GM12878 (cell line): ENCODE measurements at regions not wholly inside any gene's neighbourhood (a gene's known extent, or its start where the extent isn't known, plus 50 kb on each side); places are given as distances from the start of the nearest gene placed in this dataset.

Experiments
- ATAC-seq: fragments of 200-7000 bp; cut with Tn5 transposase; 3 replicates; pipeline ENCODE4 v1.9.1; 2020; ENCODE audit warnings: mild to moderate bottlenecking, moderate library complexity
- BruUV-seq: library from RNA; stranded (reverse); fragments of 400-500 nt; replicated peaks from 2 replicates; lab custom pipeline; 2021; lab: Mats Ljungman, UMichigan
- CTCF ChIA-PET: fragments of 300-600 bp; sonication (Branson Sonifier 250); formaldehyde crosslinking; extraction: SDS; loops from one replicate; lab custom pipeline; 2021; ENCODE audit warnings: inconsistent platforms; lab: Yijun Ruan, JAX
- POLR2A ChIA-PET: fragments of 350-600 bp; formaldehyde crosslinking; extraction: SDS; loops from one replicate; lab custom pipeline; 2021; ENCODE audit warnings: inconsistent platforms; lab: Charles Lee
- RAD21 ChIA-PET: fragments of 300-600 bp; sonication (Branson Sonifier 250); formaldehyde crosslinking; loops from one replicate; lab custom pipeline; 2023; ENCODE audit warnings: antibody characterized with exemption; ENCODE audit not compliant: unreplicated experiment; lab: Charles Lee
- SMC1A ChIA-PET: fragments of 300-600 bp; sonication (Branson Sonifier 250); formaldehyde crosslinking; loops from one replicate; lab custom pipeline; 2023; ENCODE audit not compliant: unreplicated experiment, uncharacterized antibody; lab: Charles Lee
- DNase-seq: peaks from one replicate; pipeline ENCODE4 v3.0.0-alpha.2; 2011; ENCODE audit warnings: low read depth, low spot score
- FAIRE-seq: peaks from 3 replicates; lab custom pipeline; 2011; peaks lifted over from hg19 to GRCh38; lab: Jason Lieb, UNC
- H2AFZ ChIP-seq: 2 replicates; pipeline ENCODE4 v1.6.0; 2011; ENCODE audit warnings: low read depth, low read length, control low read depth; ENCODE audit not compliant: control insufficient read depth
- H3K27ac ChIP-seq: 2 replicates; pipeline ENCODE4 v1.5.1; 2011; ENCODE audit warnings: control low read depth; ENCODE audit not compliant: control insufficient read depth, insufficient read depth
- H3K27me3 ChIP-seq, 2 experiments: replicated peaks in 1 of 2; 2 replicates each; pipeline versions ENCODE4 v1.6.0 to v1.6.1; 2011; ENCODE audit warnings: low read length in 1 of 2; ENCODE audit not compliant: control insufficient read depth in 2 of 2, insufficient read depth in 2 of 2
- H3K36me3 ChIP-seq, 2 experiments: 2 replicates each; pipeline ENCODE4 v1.5.1; 2011; ENCODE audit warnings: low read length in 1 of 2; ENCODE audit not compliant: control insufficient read depth in 2 of 2, insufficient read depth in 2 of 2
- H3K4me1 ChIP-seq: 2 replicates; pipeline ENCODE4 v1.6.1; 2011; ENCODE audit warnings: mild to moderate bottlenecking, low read length, moderate library complexity, mixed read lengths; ENCODE audit not compliant: control insufficient read depth, insufficient read depth
- H3K4me2 ChIP-seq: 2 replicates; pipeline ENCODE4 v1.6.0; 2011; ENCODE audit warnings: control low read depth; ENCODE audit not compliant: control insufficient read depth, insufficient read depth
- H3K4me3 ChIP-seq: fragments of 200-600 bp; sonication (generic); 2 replicates; pipeline ENCODE4 v1.5.1; 2016
- H3K79me2 ChIP-seq: 2 replicates; pipeline ENCODE4 v1.6.0; 2011; ENCODE audit warnings: low read length; ENCODE audit not compliant: control insufficient read depth, insufficient read depth
- H3K9ac ChIP-seq: 2 replicates; pipeline ENCODE4 v1.8.0; 2011; ENCODE audit warnings: low read length, control low read depth, mixed read lengths; ENCODE audit not compliant: control insufficient read depth, insufficient read depth
- H3K9me3 ChIP-seq: replicated peaks from 3 replicates; pipeline ENCODE4 v1.5.1; 2011; ENCODE audit warnings: mild to moderate bottlenecking, low read length; ENCODE audit not compliant: control insufficient read depth, insufficient read depth
- H4K20me1 ChIP-seq: 2 replicates; pipeline ENCODE4 v1.6.0; 2011; ENCODE audit not compliant: control insufficient read depth, insufficient read depth
- CBFB ChIP-seq: IDR thresholded peaks from 2 replicates; pipeline ENCODE4 v1.6.1; 2016; ENCODE audit warnings: antibody characterized with exemption, low read depth
- E2F4 ChIP-seq: IDR thresholded peaks from 2 replicates; pipeline ENCODE4 v1.6.1; 2012; ENCODE audit warnings: low read depth, low read length, improper control_type of control experiment
- E4F1 ChIP-seq: fragments of 450-650 bp; IDR thresholded peaks from 2 replicates; pipeline ENCODE4 v1.6.1; 2018; ENCODE audit warnings: borderline replicate concordance, mild to moderate bottlenecking; ENCODE audit not compliant: partially characterized antibody
- FOXM1 ChIP-seq: IDR thresholded peaks from 2 replicates; pipeline ENCODE4 v1.6.1; 2012; ENCODE audit warnings: low read depth, mild to moderate bottlenecking, inconsistent platforms, low read length, moderate library complexity
- MAX ChIP-seq: IDR thresholded peaks from 2 replicates; pipeline ENCODE4 v1.6.1; 2012; ENCODE audit warnings: low read depth, low read length, improper control_type of control experiment
- NR2C1 ChIP-seq: fragments of 450-650 bp; IDR thresholded peaks from 2 replicates; pipeline ENCODE4 v1.6.1; 2017; ENCODE audit warnings: antibody characterized with exemption, mild to moderate bottlenecking, moderate library complexity
- NR2F1 ChIP-seq: fragments of 450-650 bp; conservative IDR thresholded peaks from 2 replicates; pipeline ENCODE4 v1.6.1; 2017; ENCODE audit warnings: mild to moderate bottlenecking
- SREBF1 ChIP-seq: IDR thresholded peaks from 2 replicates; pipeline ENCODE4 v1.6.1; 2012; ENCODE audit warnings: mild to moderate bottlenecking, low read length
- TCF12 ChIP-seq: IDR thresholded peaks from 2 replicates; pipeline ENCODE4 v1.6.1; 2011; ENCODE audit warnings: low read depth, mild to moderate bottlenecking, low read length
- ZBTB33 ChIP-seq: fragments of 450-650 bp; IDR thresholded peaks from 2 replicates; pipeline ENCODE4 v1.6.1; 2017; ENCODE audit warnings: mild to moderate bottlenecking
- WGBS: methylation state at CpG from one replicate; pipeline ENCODE4 v1.1.6; 2016; ENCODE audit warnings: low lambda C conversion rate; ENCODE audit not compliant: insufficient replicate concordance, insufficient coverage; ENCODE audit errors: missing lambda C conversion rate; 5-methylcytosine and 5-hydroxymethylcytosine counted together
- in situ Hi-C: fragments of 300-500 bp; cut with MboI; formaldehyde crosslinking; loops from 9 replicates; pipeline ENCODE4 v1.14.3; 2018; ENCODE audit warnings: mixed read lengths
- intact Hi-C: fragments of 100-400 bp; cut with micrococcal nuclease; formaldehyde crosslinking; loops from one replicate; pipeline ENCODE4 v1.14.2; 2022; ENCODE audit not compliant: unreplicated experiment

DNA sequence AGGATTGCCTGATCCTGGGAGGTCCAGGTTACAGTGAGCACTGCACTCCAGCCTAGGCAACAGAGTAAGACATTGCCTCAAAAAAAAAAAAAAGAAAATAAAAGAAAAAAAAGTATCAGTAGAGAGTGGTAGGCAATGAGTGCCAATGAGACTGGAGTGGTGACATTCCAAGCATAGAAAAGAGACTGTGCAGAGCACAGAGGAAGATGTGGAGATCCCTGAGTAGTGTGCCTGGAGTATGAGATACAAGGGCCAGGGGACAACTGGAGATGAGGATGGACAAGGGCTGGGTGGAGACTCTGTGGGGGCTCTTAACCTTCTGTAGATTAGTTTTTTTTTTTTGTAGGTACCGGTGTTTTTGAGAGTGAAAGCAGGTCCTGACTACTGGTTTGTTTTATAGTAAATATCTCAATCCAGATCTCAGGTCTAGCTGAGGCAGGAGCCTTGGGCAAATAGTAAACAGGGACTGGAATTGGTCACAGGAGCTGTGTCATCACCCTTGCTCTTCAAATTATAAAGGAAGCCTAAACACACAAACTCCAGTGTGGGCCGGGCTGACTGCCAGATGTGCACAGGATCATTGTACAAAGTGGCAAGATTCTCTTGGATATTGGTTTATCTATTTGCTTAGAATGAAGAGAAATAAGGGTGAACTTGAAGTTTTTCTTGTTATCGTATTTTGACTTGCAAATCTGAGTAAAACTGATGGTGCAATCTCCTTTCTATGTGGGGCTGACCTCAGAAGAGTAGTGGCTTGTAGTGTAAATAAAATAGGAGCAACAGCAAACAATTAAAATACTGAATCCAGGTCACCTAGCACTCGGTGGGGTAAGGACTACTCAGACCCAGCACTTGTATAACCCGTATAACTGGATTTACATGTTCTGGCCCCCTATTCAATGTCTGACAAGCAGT lies 144.9 kb downstream of the SOX4 start:
- CTCF ChIA-PET: no interaction called here
- WGBS: 27% methylated on average over 5 of the region's 5 CpGs
- Histone ChIP-seq H3K4me2 (no peak overlapping the region), H3K4me1 (no peaks in the 10 kb centered on the region), H3K9me3 (no peaks in the 10 kb centered on the region), H3K36me3 (no peaks in the 10 kb centered on the region), H4K20me1 (no peaks in the 10 kb centered on the region), H3K9ac (no peak overlapping the region), H3K27ac (no peak overlapping the region), H2AFZ (no peak overlapping the region), H3K4me3 (no peak overlapping the region), H3K79me2 (no peaks in the 10 kb centered on the region), H3K27me3 (no peaks in the 10 kb centered on the region)
- TF ChIP-seq TCF12: no peak
- TF ChIP-seq NR2F1: no peak
- TF ChIP-seq ZBTB33: no peak
- TF ChIP-seq FOXM1: no peak
- no peak for TF ChIP-seq NR2C1
- TF ChIP-seq E2F4: no peak
- no peak for TF ChIP-seq E4F1
- no peak for TF ChIP-seq CBFB
- no peak for TF ChIP-seq MAX
- no peak for TF ChIP-seq SREBF1
- in situ Hi-C loops: no loop called here
- DNase-seq (no peak), ATAC-seq (no peak), FAIRE-seq (no peak)
- SMC1A ChIA-PET: interaction anchor here (0.9 kb wide), 1 partner anchor 21 kb away, joined by 5 read pairs; no protein-coding TSS in a partner anchor
- no TSS peak for BruUV-seq
- POLR2A ChIA-PET: no interaction called here
- intact Hi-C loops: no loop called here
- RAD21 ChIA-PET: no interaction called here
